HepG2 (cell line): ENCODE measurements at regions not wholly inside any gene's neighbourhood (a gene's known extent, or its start where the extent isn't known, plus 50 kb on each side); places are given as distances from the start of the nearest gene placed in this dataset.
"Not testable (repeated sequence)": the region's sequence is repeated elsewhere in the genome, so short reads cannot be mapped to it uniquely, and the experiment has no call there.

ENCODE experiments used
- DDIT3 ChIP-seq: sonication (generic); formaldehyde crosslinking; IDR thresholded peaks from 2 replicates; pipeline ENCODE4 v1.4.0; 2020; ENCODE audit warnings: mild to moderate bottlenecking, missing genetic modification reagents
- GFI1 ChIP-seq: sonication (generic); formaldehyde crosslinking; IDR thresholded peaks from 2 replicates; pipeline ENCODE4 v1.5.0; 2020; ENCODE audit warnings: missing genetic modification reagents, mild to moderate bottlenecking, borderline replicate concordance
- NR3C1 ChIP-seq: sonication (generic); formaldehyde crosslinking; IDR thresholded peaks from 2 replicates; pipeline ENCODE4 v1.4.0; 2020; ENCODE audit warnings: missing genetic modification reagents
- REPIN1 ChIP-seq: sonication (generic); formaldehyde crosslinking; IDR thresholded peaks from 2 replicates; pipeline ENCODE4 v1.8.0; 2022; ENCODE audit warnings: missing genetic modification reagents, low read depth, mild to moderate bottlenecking, borderline replicate concordance
- RFXAP ChIP-seq: sonication (generic); formaldehyde crosslinking; IDR thresholded peaks from 2 replicates; pipeline ENCODE4 v1.4.0; 2020; ENCODE audit warnings: missing genetic modification reagents, borderline replicate concordance
- ZFX ChIP-seq: sonication (generic); formaldehyde crosslinking; IDR thresholded peaks from 2 replicates; pipeline ENCODE4 v1.4.0; 2020; ENCODE audit warnings: mild to moderate bottlenecking, low read depth, missing genetic modification reagents, moderate library complexity
- ZNF331 ChIP-seq: sonication (generic); formaldehyde crosslinking; IDR thresholded peaks from 2 replicates; pipeline ENCODE4 v1.4.0; 2020; ENCODE audit warnings: missing genetic modification reagents
- ZNF646 ChIP-seq: sonication (generic); formaldehyde crosslinking; IDR thresholded peaks from 2 replicates; pipeline ENCODE4 v1.9.0; 2021; ENCODE audit warnings: mild to moderate bottlenecking, missing genetic modification reagents

GRCh38 chr19:34859823-34860736 lies 66.6 kb upstream of the ZNF30 start:
- TF ChIP-seq REPIN1; ZNF331 (CRISPR knock-in tag); RFXAP (CRISPR knock-in tag); ZNF646 (CRISPR knock-in tag); NR3C1 (CRISPR knock-in tag); DDIT3; ZFX (CRISPR knock-in tag); GFI1 (CRISPR knock-in tag): not testable (repeated sequence)
